HG03439 (cell line): ENCODE measurements at regions not wholly inside any gene's neighbourhood (a gene's known extent, or its start where the extent isn't known, plus 50 kb on each side); places are given as distances from the start of the nearest gene placed in this dataset.

Experiments used
- ATAC-seq: cut with Tn5 transposase; IDR thresholded peaks from one replicate; pipeline ENCODE4 v1.9.1; 2021; ENCODE audit warnings: mild to moderate bottlenecking, moderate library complexity; ENCODE audit not compliant: unreplicated experiment

DNA sequence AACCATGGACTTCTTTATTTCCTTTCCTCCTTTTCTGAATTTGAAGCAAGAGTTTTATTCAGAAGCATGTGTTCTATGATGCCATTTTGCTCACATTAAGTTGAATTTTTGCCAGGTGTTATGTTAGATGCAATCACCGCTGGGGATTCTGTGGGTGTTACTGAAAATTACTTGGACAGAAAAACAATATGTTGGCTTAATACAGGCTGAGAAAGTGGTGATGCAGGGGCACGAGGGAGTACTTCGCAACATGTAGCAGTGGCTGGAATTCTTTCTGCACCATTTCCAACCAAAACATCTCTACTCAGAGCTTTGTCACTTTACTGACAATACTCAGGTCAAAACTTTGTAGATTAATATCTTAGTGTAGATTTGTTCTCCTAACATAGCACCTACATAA, 109.2 kb upstream of the PCDH18 start:
- no peak for ATAC-seq

DNA sequence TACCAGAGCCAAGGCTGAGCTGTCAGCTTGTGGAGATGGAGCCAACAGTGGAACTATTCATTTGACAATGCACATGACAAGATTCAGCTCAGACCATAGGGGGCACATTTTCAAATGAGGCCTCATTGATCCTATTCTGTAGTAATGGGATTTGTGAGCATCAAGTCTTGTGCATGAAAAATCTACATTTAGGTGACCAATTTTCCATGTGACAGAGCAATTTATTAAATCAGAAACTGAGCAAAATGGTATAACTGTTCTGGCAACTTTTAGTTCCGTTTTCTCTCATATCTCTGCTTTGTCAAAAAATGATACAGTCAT, 108.5 kb upstream of the PCDH18 start:
- no peak for ATAC-seq

DNA sequence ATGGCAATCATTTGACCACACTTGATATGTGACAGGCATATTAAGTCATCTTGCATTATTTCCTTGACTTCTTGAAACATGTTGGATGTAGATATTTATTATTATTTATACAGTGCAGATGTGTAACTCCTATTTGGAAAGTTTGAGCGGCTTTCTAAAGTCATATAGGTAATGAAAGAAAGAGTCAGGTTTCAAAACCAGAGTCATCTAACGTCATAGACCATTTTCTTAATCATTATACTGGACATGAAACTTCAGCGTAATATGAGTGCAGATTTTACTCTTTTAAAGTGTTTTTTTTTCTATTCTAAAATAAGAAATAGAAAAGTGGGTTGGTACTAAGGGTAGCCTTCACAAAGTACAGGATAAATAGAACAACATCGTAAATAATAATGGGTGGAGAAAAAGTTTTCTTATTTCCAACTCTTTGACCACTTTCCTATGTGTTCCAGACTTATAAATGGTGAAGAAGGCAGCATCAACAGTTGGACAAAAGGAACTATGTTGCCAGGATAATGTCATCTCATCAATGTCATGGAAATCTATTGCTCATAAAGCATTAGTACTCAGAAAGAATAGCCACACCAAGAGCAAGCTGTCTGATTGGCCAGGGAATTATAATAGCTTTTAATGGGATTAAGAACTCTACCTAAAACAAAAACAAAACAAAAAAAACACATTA, 108.0 kb upstream of the PCDH18 start:
- ATAC-seq, result peak; percentile 79

DNA sequence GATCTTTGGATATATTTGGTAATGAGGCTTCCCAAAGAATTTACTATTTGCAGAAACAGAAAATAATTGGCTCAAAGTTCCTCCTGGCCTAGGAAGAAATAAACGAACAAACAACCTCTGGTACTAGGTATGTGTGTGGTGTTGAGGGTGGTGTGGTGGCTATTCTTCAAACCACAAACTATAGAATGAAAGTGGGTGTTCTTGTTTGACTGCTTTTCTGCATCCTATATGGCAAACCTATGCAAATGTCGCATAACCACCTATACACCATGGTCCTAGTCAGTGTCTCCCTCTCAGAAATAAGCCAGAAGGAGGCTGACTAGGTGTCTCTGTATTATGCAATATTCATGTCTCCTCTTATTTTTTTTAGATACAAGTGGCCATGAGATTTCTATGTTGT, 106.6 kb upstream of the PCDH18 start:
- no peak for ATAC-seq

DNA sequence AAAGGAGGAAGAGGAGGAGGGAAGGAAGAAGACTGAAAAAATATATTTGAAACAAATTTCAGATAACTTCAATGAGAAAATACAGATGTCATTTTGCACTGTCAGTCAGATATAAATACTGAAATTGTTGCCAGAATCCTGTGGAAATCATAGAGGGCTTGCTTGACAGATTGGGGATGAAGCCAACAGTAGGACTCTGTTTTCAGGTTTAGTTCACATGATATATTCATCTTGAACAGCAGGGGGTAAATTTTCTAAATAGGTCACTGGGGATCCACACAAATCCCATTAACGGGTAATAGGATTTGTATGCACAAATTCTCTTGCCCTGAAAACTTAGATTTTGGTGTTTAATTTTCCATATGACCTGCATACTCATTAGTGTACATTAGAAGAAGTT, 103.3 kb upstream of the PCDH18 start:
- ATAC-seq, result no peak

DNA sequence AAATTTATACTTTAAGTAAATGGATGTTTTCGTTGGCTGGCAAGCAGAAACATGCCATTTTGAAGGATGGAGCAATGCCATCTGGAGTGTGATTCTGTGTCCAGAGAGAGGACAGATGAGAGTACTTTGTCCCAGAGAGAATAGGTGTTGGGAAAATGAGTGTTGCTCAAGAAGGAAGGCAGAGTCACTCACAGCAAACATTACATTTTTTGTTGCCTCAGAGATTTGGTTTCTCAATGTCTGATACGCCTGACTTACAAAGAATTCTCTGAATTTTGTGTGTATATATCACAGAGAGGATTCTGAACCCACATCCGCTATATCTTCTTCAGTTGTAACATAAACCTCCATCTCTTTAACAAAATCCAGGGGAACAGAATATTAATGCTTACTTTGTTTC, 102.8 kb upstream of the PCDH18 start:
- no peak for ATAC-seq

DNA sequence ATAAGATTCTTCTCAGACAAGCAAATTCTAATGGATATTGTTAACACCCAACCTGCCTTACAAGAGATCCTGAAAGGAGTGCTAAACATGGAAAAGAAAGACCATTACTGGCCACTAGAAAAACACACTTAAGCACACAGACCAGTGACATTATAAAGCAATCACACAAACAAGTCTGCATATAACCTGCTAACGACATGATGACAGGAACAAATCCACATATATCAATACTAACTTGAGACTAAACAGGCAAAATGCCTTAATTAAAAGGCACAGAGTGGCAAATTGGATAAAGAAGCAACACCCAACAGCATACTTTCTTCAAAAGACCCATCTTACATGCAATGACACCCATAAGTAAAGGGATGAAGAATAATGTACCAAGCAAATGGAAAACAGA, 100.5 kb upstream of the PCDH18 start:
- no peak for ATAC-seq

DNA sequence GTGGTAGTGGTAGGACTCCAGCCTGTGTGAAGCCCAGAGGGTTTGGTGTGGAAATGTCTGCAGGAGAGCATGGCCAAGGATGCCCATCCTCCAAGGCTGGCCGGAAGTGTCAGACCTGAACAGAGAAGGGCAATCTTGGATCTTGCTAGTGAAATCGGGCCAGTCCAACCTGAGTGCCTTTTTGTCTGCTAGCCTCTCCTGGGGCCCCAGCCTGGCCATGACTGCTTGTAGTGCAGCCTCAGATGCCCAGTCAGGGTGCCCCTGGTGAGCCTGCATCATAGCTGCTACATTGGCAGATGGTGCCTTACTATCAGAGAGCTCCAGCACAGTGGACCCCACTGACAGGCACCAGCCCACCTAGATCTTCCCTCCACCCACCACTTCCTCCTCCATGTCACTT, 99.3 kb upstream of the PCDH18 start:
- ATAC-seq, result no peak

DNA sequence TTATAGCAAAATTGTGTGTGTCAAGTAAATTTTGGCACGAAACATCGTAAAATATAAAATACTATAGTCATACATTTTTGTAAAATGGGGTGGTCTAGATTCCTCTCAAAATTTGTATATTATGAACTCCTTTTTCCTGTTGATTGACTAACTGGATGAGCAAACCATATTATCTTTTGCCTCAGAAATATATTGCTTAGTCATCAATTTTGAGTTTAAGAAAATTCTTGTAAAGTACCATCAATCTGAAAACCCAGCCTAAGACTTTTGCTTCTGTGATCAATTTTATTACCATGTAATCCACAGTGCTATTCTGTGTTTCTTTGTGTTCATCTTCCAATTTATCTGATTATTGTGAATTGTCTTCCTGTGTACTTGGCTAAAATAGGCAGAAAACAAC, 98.0 kb upstream of the PCDH18 start:
- no peak for ATAC-seq

DNA sequence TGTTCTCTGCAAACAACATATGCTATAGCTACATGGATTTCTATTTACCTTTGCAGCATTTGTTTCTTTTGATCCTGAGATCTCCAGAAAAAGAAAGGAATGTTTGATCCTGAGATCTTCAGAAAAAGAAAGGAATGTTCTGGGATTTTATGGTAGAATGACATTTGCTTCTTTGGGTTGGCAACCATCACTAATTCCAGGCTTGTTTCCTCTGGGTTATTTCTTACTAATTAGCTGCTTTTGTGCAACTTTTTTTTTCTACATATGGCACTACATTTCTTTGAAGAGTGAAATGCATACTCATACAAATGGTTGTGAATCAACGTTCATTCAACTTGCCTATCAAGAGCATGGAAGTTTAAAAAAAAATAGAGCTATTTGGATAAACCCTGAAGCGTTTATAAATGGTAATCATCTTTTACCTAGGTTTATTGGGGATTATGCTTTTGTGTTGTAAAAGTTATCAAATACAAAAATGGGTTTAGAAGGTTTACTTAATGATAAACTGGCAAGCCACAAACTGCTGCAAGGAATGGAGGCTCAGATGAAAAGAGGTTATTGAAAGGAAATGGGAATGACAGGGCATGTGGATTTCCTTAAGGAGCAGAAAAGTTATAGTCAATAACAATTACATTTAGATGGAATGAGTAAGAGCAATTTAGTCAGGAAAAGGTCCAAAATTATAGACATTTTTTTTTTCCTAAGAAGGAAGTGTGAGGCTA, 95.6 kb upstream of the PCDH18 start:
- ATAC-seq, result no peak

DNA sequence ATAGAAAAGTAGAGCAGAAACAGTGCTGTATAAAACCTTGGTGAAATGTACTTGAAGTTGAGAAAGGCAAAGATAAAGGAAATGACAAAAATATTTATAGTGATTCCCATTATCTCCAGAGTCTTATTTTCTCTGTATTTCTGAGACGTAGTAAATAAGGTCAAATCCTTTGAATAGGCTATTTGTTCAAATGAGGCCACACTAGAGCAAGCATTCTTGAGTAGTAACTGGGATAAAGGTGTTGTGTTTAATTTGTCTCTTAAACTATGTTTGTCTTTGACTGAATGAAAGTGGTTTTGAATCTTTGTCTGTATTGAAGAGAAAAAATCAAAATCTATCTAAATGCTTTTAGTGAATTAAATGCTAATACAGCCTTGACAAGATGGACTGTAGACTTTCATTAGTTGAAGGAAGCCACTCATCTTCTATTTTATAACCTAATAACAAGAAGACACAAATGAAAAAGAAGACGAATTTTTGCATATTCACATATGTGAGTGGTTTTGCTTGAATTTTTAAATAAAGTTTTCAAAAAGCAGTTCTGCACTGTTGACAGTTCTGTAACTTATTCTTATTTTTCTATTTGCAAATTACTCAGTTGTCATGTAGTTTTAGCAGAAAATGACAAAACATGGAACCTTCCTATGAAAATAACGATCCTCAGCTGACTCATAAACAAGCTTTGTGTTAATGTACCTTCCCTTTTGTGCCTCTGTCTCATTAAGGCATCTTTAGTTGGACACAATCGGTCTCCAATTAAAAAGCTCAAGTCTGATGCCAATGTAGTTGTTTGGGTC, 94.8 kb upstream of the PCDH18 start:
- no peak for ATAC-seq

DNA sequence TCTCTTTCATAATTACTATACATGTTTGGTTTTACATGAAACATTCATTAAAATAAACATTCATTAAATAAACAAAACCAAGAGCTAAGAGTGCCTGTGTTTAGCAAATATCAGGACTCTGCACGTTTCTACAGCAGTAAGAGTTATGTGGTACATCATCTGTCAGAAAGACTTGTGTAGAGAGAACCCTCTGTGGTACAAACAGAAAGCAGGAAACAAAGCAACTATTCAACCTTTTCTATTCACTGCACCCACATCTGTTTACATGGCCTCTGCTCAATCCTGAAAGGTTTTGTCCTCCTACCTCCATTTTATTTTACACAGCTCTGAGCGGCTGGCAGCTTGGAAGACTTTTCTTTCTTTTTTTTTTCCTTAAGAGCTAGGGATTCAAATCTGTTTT, 90.7 kb upstream of the PCDH18 start:
- no peak for ATAC-seq

DNA sequence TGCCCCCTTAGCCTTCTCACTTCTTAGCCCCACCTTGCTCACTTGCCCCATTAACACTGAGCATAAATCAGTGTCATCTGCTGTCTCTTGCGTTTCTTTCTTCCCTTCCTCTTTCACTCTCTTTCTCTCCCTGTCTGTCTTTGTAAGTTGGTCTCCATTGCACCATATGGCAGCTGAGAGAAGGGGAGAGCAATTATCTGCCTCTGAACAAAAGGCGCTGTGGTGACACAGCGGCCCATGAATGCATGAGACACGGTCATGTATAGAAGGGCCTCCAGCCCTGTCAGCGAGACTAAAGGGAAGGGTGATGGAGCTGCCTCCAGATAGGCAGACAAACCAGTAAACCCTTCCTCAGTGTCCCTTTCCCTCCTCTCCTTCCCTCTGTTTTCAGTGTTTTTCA, 88.8 kb upstream of the PCDH18 start:
- no peak for ATAC-seq

DNA sequence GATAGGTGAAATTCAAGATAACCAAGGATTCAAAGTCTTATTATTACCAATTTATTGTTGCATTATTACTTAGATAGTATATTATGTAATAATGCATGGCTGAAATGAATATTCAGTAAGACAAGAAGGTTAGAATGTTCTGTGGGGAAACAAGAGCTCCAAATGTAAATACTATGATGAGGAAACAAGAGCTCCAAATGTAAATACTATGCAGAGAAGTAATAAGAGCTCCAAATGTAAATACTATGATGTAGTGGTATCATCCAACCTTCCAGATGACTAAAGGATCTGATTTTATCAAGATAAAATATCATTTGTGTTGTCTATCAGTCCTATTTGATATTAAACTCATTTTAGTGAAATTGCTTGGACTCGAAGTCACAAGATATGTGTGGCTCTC, 82.2 kb upstream of the PCDH18 start:
- no peak for ATAC-seq

DNA sequence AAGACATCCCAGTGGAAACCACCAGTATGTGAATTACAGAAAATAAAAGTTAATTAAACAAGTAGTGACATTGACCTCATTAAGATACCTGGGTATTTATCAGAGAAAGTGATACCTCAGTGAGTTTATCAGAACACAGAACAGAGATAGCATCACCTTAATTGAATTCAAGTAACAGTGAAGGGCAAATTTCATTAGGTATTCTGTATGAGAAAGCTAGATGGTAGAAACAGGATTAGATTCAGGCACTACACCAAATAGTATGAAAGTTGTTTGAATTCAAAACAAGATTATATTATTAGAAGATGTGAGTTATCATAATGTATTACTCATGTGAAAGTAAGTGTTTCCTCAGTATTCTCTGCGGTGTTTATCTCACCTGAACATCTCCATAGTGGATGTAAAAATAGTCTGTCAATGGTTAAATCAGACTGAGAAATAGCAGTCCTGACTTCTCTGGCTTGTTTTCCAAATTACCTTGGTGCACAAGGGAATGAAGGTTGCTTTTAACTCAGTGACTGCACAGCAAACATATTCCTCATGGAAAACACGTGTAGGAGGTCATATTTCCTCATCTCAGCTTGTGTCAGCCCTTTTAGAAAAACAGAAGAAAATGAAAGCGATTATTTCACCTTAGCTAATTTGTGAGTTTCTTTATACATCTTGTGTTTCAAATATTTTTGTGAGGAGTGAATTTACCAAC, 79.9 kb upstream of the PCDH18 start:
- no peak for ATAC-seq

DNA sequence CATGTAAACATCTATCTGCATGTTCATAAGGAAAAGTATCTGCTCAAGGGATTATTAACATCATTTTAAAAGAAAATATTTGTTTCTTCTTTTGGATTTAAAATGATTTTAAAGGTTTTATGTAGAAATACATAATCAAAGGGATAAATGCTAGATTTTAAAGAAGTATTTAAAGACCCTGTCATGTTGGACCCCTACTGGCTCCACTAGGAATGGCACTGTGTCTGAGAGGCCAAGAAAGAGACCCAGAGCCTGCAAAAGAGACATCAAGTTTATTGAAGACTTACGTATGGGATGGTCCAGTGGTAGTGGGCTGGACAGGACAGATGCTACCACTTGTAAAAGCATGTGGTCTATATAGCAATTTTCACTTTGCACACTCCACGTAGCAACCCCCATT, 78.7 kb upstream of the PCDH18 start:
- no peak for ATAC-seq

DNA sequence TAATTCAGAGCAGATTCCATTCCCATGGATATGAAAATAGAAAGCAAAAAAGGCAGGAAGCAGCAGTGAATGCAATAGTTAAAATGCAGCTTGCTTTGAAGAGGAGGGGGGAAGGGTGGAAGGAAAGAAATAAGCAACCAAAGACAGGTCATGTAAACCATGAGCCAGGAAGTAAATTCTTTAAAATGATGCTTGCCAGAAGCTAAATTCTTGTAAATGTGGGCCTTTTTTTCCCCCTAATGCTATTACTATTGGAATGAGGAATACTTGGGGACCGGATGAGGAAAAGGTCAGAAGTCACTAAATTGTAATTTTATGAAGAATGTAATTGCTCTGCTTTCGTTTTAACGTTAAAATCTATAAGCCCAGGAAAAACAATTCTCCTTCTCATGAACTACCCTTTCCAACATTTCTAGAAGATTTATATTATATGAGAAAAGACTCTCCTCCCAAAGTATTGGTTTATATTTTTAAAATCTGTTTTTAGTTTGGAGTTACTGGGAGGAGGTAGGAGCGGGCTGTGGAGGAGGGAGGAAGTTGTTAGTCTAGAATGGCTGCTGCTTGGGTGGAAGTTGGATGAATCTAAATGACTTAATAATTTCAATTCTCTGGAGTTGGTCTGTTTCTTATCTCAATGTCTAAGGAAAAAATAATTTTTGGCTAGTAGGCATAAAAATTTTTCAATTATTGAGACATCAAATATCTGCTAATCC, 77.6 kb upstream of the PCDH18 start:
- ATAC-seq, result no peak

DNA sequence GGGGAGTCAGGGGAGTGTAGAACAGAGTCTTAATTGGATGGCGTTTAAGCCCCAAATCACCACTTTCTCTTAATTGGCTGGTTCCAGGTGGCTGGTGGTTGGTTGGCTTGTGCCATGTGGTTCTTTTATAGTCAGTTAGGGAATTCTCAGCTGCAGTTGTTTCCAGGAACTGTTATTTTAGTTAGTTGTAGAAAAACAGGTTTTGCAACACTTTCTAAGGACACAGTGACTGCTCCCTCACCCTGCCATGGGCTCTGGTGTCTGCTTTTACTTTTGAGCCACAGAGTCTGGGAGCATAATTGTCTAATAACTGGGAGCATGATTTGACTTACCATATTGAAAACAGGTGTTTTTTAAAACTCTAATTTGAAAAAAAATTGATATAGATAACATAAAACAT, 75.8 kb upstream of the PCDH18 start:
- ATAC-seq, result no peak

DNA sequence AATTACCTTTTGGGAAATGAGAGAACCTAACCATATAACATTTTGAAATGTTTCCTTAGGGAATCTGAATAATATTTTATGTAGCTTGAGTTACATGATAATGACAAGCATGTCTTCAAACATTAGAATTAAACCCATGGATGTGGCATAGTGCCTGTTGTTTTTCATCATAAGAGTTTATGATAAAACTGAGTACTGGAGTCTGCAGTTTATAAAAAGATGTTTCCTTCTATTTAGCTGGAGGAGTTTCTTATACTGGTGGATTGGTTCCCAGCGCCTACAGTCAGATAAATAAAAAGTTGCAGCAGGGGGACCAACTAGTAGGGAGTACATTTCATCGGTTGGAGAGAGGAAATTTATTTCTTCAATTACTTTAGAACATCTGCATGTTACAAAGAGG, 70.1 kb upstream of the PCDH18 start:
- no peak for ATAC-seq

DNA sequence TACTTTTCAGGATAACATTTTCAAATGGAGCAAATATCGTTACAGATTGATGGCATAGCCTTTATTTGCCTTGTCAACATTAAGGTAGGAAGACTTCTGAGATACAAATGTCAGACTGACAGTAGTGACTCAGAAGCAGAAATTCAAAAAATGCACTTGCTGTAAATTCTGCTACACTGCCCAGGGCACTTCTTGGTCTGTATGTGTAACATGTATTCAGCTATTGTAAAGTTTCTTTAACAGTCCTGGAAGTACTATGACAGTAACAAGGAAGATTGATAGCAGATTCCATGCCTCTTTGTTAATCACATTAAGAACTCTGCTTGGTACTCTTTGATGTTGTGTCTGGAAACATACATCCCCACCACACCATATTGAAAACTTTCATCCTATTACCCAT, 69.6 kb upstream of the PCDH18 start:
- no peak for ATAC-seq

DNA sequence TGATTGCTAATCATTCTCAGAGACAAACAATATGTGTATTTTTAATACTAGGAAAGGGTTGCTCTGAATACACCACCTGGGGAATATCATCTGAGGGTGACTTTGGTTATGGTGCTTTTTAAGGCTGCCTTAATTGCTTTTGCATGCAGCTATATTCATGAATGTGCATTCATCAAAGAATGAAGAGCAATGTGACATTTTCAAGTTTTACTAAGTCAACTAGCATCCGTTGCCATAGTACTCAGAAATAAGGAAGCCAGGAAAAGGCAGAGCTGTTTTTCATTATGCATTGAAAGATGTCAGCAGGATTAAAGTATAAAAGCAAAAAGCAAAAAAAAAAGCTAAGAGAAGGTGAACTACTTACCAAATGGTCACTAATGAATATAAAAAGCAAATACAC, 67.4 kb upstream of the PCDH18 start:
- no peak for ATAC-seq
